ENCODE measurements at regions not wholly inside any gene's neighbourhood (a gene's known extent, or its start where the extent isn't known, plus 50 kb on each side); places are given as distances from the start of the nearest gene placed in this dataset.

DNA sequence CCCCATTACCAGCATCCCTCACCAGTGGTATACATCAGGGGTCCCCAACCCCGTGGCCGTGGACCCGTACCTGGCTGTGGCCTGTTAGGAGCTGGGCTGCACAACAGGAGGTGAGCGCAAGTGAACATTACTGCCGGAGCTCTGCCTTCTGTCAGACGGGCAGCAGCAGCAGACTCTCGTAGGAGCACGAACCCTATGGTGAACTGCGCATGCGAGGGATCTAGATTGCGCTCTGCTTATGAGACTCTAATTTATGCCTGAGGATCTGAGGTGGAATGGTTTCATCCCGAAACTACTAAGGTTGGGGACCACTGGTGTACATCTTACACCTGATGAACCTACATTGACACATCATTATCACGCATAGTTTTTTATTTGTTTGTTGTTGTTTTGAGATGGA is 52.8 kb upstream of the DHX15 start:
- no peak for DNase-seq

DNA sequence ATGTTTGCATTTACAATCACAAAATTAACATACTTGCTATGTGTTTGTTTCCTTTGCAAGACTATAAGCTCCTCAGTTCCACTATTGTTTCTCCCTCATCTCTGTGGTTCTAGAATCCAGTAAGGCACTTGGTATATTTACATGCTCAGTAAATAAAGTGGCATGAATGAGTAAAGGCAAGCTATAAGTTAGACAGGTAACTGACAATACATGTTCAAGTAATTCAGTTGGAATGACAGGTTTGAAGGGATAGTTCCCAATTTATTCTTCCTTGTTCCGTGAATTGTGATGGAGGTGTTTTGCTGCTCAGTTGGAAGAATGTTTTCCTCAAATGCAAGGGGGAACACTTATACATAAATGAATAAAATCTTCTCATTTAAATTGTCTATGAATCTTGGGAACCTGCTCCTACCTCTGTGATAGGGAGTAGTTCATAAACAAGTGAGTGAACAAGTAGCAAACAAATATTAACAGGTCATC is 54.1 kb upstream of the DHX15 start:
- no peak for DNase-seq

DNA sequence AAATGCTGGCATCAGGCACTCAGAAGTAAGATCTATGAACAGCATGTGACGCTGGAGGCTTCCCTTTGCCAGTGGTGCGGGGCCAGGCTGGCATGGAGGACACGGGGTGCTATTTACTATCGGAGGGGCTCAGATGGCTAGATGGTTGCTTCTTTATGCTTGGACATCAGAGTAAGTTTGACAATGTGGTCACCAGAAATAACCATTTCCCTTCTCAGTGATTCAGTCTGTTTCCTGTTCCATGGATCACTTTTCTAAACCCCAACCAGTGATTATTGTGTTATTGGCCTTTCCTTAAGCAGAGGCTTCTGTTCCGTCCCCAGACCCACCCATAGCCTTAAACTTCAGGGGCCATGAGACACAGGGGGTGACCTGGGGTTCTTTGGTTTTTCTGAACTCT is 55.4 kb upstream of the DHX15 start:
- DNase-seq = no peak

GRCh38 chr4:24640366-24640765 is 56.0 kb upstream of the DHX15 start:
- no peak for DNase-seq

GRCh38 chr4:24642981-24643547 is 58.7 kb upstream of the DHX15 start:
- DNase-seq = peak in 1 of 2 experiments; percentile 45

DNA sequence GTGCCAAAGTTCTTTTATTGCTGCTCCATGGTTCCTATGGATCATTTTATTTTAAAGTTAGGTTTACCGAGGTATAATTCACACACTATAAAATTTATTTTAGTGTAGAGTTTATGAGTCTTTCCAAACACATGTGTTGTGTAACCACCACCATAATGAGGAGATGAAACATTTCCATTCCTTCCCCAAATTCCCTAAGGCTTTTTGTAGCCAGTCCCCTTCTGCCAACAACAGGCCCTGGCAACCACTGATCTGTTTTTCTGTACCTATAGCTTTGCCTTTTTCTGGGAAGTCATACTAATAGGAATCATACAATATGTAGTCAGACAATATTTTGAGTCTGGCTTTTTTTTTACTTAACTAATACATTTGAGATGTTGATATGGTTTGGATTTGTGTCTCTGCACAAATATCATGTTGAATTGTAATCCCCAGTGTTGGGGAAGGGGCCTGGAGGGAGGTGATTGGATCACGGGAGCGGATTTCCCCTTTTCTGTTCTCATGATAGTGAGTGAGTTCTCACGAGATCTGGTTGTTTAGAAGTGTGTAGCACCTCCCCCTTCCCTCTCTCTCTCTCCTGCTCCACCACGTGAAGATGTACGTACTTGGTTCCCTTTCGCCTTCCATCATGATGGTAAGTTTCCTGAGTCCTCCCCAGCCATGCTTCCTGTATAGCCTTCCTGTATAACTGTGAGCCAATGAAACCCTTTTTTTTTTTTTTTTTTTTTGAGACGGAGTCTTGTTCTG is 59.6 kb upstream of the DHX15 start:
- DNase-seq = no peak

- no peak for DNase-seq
Observed at GRCh38 chr4:24644983-24645764, 60.8 kb upstream of the DHX15 start.

DNA sequence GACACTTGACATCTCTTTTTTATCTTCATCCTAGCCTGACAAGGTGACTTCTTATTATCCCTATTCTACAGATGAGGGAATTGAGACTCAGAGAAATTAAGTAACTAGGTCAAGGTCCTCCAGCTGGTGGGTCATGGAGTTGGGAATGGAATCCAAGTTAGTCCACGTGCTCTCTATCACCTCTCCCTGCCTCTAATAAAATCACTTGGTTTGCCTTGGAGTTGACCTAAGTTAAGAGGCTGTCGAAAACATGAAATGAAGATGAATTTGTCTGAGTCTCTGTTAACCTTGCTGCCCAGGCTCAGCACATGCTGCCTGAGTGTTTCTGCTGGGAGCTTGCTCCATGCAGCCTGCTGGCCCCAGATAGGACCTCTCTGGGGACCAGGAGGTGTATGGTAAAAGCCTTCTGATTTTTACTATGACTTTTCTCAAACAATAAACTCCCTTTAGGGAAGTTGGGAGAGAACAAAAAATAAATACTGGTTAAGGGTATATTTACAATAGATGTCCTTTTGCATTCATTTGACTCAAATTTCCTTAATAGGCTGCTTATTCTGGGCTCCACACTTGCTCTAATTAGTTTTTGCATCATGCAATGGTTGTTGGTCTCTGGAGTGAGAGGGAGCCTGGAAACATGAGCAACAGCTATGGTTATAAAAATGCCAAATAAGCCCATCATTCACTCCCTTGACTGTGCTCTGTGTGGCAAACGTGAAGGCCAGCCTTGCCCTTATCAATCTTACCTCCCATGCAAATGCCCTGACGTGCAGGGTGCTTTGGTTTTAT is 61.6 kb upstream of the DHX15 start:
- DNase-seq = no peak

GRCh38 chr4:24646798-24647460 is 62.6 kb upstream of the DHX15 start:
- DNase-seq = no peak

- DNase-seq = no peak
Observed at GRCh38 chr4:24650849-24651640, 66.7 kb upstream of the DHX15 start.

DNA sequence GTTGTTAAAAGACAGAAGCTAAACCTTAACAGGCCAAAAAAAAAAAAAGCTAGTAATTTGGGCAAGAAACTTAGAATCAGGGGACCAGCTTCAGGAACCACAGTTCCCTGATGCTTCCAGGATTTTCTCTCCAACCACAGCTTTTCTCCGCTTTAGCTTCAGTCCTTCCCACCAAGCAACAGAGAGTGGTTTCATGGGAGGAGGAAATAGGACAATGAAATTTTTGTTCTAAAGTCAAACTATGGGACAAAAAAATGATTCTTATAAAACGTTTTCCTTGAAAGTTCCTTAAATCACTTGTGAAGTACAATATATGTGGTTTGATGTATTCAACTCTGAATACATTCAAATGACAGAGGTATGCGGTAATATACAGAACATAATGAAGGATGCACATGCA is 71.0 kb upstream of the DHX15 start:
- no peak for DNase-seq

- DNase-seq = no peak
Observed at GRCh38 chr4:24655971-24656370, 71.6 kb upstream of the DHX15 start.

GRCh38 chr4:24656906-24657305 is 72.6 kb upstream of the DHX15 start:
- no peak for DNase-seq

GRCh38 chr4:24657768-24658617 is 73.6 kb upstream of the DHX15 start:
- DNase-seq = peak in 1 of 2 experiments; percentile 5

GRCh38 chr4:24659241-24659961 is 75.0 kb upstream of the DHX15 start:
- no peak for DNase-seq

DNA sequence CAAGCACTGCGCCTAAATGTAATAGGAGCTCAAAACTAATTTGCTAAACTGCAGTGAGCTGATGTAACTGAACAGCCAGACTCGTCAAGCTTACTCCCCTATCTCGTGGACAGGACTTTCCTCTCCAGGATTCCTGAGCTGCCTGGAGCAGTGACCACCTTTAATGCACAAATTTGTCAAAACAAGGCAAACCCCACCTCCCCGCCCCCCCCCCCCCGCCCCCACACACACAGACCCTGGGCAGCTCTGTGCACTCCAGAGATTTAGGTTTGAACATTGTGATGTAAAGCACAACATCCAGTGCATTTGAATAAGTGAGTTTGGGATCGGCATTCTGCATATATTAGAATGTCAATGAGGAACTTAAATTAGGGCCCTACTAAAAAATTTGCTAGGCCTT is 77.7 kb upstream of the DHX15 start:
- no peak for DNase-seq

- no peak for DNase-seq
Observed at GRCh38 chr4:24662542-24662941, 78.2 kb upstream of the DHX15 start.

DNA sequence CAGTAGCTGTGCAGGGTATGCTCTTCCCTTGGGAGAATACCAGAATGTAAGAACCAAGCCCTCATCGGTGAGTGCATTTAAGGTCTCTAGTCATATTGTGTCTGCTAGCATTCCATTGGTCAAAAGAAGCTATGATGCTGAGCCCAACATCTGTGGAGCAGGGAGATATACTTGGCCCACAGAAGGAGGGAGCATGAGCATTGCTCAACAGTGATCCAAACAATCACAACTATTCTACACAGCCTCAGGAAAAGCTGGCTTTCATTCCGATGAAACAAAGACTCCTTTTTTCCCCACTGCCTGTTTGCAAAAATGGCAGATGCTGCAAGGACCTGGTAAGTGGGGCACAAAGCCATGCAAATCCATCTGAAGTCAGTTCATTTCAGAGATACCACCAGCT is 80.6 kb upstream of the DHX15 start:
- DNase-seq = no peak

DNA sequence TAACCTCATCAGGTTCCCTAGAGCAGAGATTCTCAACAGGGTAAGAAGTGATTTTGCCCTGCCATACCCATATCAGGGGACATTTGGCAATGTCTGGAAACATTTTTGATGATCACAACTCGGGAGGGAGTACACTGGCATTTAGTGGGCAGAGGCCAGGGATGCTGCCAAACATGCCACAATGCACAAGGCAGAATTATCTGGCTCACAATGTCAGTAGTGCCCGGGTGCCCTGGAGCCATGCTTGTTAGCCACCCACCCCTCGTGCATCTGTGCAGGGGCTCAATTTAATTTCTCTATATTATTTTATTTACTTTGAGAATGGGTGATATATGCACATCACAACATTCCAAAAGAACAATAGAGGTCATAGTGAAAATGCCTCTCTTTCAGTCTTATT is 82.0 kb upstream of the DHX15 start:
- DNase-seq = no peak
